Ectodermal cell (in vitro differentiated cells): ENCODE measurements at regions not wholly inside any gene's neighbourhood (a gene's known extent, or its start where the extent isn't known, plus 50 kb on each side); places are given as distances from the start of the nearest gene placed in this dataset.

Source experiments
- H3K27ac ChIP-seq: 2 replicates; pipeline ENCODE4 v1.7.0; 2013; ENCODE audit warnings: mild to moderate bottlenecking, low read depth, low read length; ENCODE audit not compliant: insufficient read depth, poor library complexity, severe bottlenecking
- H3K27me3 ChIP-seq: 2 replicates; pipeline ENCODE4 v1.7.0; 2013; ENCODE audit warnings: mild to moderate bottlenecking, low read length; ENCODE audit not compliant: insufficient read depth, control insufficient read depth, poor library complexity, severe bottlenecking
- H3K36me3 ChIP-seq: one replicate; pipeline ENCODE4 v1.7.0; 2013; ENCODE audit warnings: low read length; ENCODE audit not compliant: control insufficient read depth, insufficient read depth
- H3K4me1 ChIP-seq: one replicate; pipeline ENCODE4 v1.7.0; 2013; ENCODE audit warnings: low read length; ENCODE audit not compliant: control insufficient read depth, insufficient read depth
- H3K4me3 ChIP-seq: 2 replicates; pipeline ENCODE4 v1.7.0; 2013; ENCODE audit warnings: low read depth, low read length, control low read depth; ENCODE audit not compliant: insufficient read depth
- H3K9me3 ChIP-seq: 2 replicates; pipeline ENCODE4 v1.7.0; 2013; ENCODE audit warnings: mild to moderate bottlenecking, low read length, moderate library complexity; ENCODE audit not compliant: control insufficient read depth
- WGBS, 2 experiments: methylation state at CpG; one replicate each; pipeline ENCODE4 v1.1.7; 2013; ENCODE audit warnings: missing lambda C conversion rate in 2 of 2; 5-methylcytosine and 5-hydroxymethylcytosine counted together

DNA sequence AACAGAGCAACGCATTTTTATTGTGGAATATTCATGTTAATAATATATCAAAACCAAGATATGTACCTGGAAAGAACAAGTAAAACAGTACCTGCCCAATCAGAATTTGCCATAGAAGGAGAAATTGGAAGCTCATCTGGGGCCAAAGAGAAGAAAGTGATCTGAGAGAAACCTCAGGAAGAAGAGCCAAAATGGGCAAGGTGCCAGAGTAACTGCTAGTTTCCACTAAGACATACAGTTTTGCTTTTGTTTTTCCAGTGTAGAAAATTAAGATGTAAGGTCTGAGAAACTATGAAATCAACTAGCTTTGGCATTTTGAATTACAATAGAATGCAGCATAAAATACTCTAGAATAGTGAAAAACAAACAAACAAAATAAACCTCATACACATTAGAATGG lies 2201.2 kb downstream of the ARAP2 start:
- no CpG with 5 or more reads among the region's 1 CpG for WGBS, 2 experiments
- no peaks in the 10 kb centered on the region for H3K4me1 ChIP-seq

GRCh38 chr4:34046580-34046979 lies 2197.7 kb downstream of the ARAP2 start:
- H3K4me3 ChIP-seq = no peak overlapping the region
- H3K27ac ChIP-seq = no peak overlapping the region
- H3K9me3 ChIP-seq = no peaks in the 10 kb centered on the region
- H3K4me1 ChIP-seq = no peaks in the 10 kb centered on the region
- no peaks in the 10 kb centered on the region for H3K27me3 ChIP-seq
- WGBS, 2 experiments = 100% methylated on average over 1 of the region's 1 CpG; no CpG with 5 or more reads in 1 of the 2 experiments
- no peaks in the 10 kb centered on the region for H3K36me3 ChIP-seq

More for the DNA sequence above, 2201.2 kb downstream of the ARAP2 start:
- H3K36me3 ChIP-seq = no peaks in the 10 kb centered on the region
- H3K4me3 ChIP-seq = no peak overlapping the region
- H3K27ac ChIP-seq = no peak overlapping the region
- H3K9me3 ChIP-seq = no peaks in the 10 kb centered on the region
- H3K27me3 ChIP-seq = no peaks in the 10 kb centered on the region

- 89% methylated on average over 3 of the region's 3 CpGs; no CpG with 5 or more reads in 1 of the 2 experiments for WGBS, 2 experiments
- Histone ChIP-seq H3K4me1 (no peaks in the 10 kb centered on the region), H3K4me3 (no peak overlapping the region), H3K36me3 (no peaks in the 10 kb centered on the region), H3K9me3 (no peaks in the 10 kb centered on the region), H3K27me3 (no peaks in the 10 kb centered on the region), H3K27ac (no peak overlapping the region)
These were observed 2197.0 kb downstream of the ARAP2 start for GRCh38 chr4:34047363-34047762.

- H3K9me3 ChIP-seq = no peaks in the 10 kb centered on the region
- H3K4me3 ChIP-seq = no peak overlapping the region
- H3K27ac ChIP-seq = no peak overlapping the region
- no peaks in the 10 kb centered on the region for H3K27me3 ChIP-seq
- 82 to 91% methylated on average over 2 of the region's 2 CpGs for WGBS, 2 experiments
- no peaks in the 10 kb centered on the region for H3K36me3 ChIP-seq
- H3K4me1 ChIP-seq = no peaks in the 10 kb centered on the region
These were observed 2178.2 kb downstream of the ARAP2 start for GRCh38 chr4:34066126-34066525.

- 93 to 100% methylated on average over 1 of the region's 1 CpG for WGBS, 2 experiments
- H3K27ac ChIP-seq = no peak overlapping the region
- H3K9me3 ChIP-seq = no peaks in the 10 kb centered on the region
- no peaks in the 10 kb centered on the region for H3K36me3 ChIP-seq
- no peak overlapping the region for H3K4me3 ChIP-seq
- H3K4me1 ChIP-seq = no peaks in the 10 kb centered on the region
- H3K27me3 ChIP-seq = no peaks in the 10 kb centered on the region
These were observed 2152.9 kb downstream of the ARAP2 start for GRCh38 chr4:34091451-34091850.

- Histone ChIP-seq H3K9me3 (no peaks in the 10 kb centered on the region), H3K27ac (no peak overlapping the region), H3K27me3 (no peaks in the 10 kb centered on the region), H3K4me3 (no peak overlapping the region), H3K36me3 (no peaks in the 10 kb centered on the region), H3K4me1 (no peaks in the 10 kb centered on the region)
These were observed 2150.2 kb downstream of the ARAP2 start for GRCh38 chr4:34094114-34094513.

- Histone ChIP-seq H3K4me3 (no peak overlapping the region), H3K9me3 (no peaks in the 10 kb centered on the region), H3K27me3 (no peaks in the 10 kb centered on the region), H3K4me1 (no peaks in the 10 kb centered on the region), H3K36me3 (no peaks in the 10 kb centered on the region), H3K27ac (no peak overlapping the region)
- WGBS, 2 experiments = 100% methylated on average over 1 of the region's 1 CpG; no CpG with 5 or more reads in 1 of the 2 experiments
These were observed 2139.0 kb downstream of the ARAP2 start for GRCh38 chr4:34105311-34105710.

DNA sequence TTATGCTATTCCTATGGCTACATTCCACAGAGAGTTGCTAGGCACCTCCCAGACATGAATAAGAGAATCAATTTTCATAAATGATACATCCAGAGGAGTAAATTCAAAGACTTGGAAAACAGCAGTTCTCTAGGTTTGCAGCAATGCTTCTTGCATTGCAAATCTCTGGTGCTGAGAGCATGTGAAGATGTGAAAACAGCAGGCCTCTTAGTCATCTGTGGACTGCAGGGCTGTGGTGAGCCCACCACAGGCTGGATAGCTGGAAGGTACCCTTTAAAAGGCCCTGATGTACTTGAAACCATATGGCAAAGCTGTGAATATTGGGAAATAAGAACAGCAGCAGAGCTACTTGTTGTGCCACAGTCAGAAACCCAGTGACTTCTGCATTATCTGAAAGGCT lies 2135.9 kb downstream of the ARAP2 start:
- H3K36me3 ChIP-seq = no peaks in the 10 kb centered on the region
- H3K27me3 ChIP-seq = no peaks in the 10 kb centered on the region
- no peak overlapping the region for H3K4me3 ChIP-seq
- no peaks in the 10 kb centered on the region for H3K4me1 ChIP-seq
- H3K27ac ChIP-seq = no peak overlapping the region
- H3K9me3 ChIP-seq = no peaks in the 10 kb centered on the region

DNA sequence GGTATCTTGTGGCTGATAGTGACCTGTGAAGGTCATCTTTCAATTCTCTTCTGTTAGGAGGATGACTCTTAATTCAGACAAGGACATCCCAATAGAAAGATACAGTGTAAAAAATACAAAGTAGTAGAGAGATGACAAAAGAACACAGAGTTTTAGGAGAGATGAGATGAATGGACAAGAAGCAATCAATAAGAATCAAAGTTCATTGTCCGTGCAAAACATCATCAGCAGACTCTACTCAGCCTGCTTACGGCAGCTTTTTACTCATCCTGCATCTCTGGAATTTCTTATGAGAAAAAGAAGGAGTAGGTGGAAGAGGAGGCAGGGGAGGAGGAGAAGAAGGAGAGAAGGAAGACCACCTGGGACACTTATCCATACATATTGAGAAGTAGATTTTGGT lies 2131.7 kb downstream of the ARAP2 start:
- 84 to 100% methylated on average over 2 of the region's 2 CpGs for WGBS, 2 experiments
- no peak overlapping the region for H3K27ac ChIP-seq
- H3K4me1 ChIP-seq = no peaks in the 10 kb centered on the region
- no peak overlapping the region for H3K4me3 ChIP-seq
- no peaks in the 10 kb centered on the region for H3K27me3 ChIP-seq
- H3K9me3 ChIP-seq = no peaks in the 10 kb centered on the region
- H3K36me3 ChIP-seq = no peaks in the 10 kb centered on the region

DNA sequence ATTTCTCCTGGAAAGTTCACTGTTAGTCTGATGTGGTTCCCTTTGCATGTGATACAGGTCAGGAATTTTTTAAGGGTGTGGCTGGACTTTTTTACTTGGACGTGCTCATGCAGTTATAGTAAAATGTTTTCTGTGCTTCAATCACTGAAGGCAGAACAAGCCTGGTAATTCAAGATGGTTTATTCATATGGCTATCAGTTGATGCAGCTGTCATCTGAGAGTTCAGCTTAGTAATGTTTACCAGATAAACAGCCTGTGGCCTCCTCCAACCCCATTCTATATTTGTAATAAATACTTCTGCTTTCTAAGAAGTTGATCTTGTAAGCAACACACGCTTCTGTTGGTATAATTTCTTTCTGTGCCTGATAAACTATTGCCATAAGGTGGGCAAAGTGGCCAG lies 2105.9 kb downstream of the ARAP2 start:
- Histone ChIP-seq H3K4me1 (no peaks in the 10 kb centered on the region), H3K4me3 (no peak overlapping the region), H3K9me3 (no peaks in the 10 kb centered on the region), H3K27ac (no peak overlapping the region), H3K36me3 (no peaks in the 10 kb centered on the region), H3K27me3 (no peaks in the 10 kb centered on the region)
- 92 to 99% methylated on average over 2 of the region's 2 CpGs for WGBS, 2 experiments

- H3K9me3 ChIP-seq = no peaks in the 10 kb centered on the region
- no peak overlapping the region for H3K4me3 ChIP-seq
- no peaks in the 10 kb centered on the region for H3K36me3 ChIP-seq
- H3K4me1 ChIP-seq = no peaks in the 10 kb centered on the region
- no peak overlapping the region for H3K27ac ChIP-seq
- no peaks in the 10 kb centered on the region for H3K27me3 ChIP-seq
These were observed 2105.0 kb downstream of the ARAP2 start for GRCh38 chr4:34139346-34139745.
